WTC11 (cell line): ENCODE measurements at regions not wholly inside any gene's neighbourhood (a gene's known extent, or its start where the extent isn't known, plus 50 kb on each side); places are given as distances from the start of the nearest gene placed in this dataset.

Source experiments
- ATAC-seq: fragments of 200-7000 bp; cut with Tn5 transposase; 2 replicates; pipeline ENCODE4 v1.10.0; 2021; ENCODE audit warnings: mild to moderate bottlenecking, moderate library complexity
- CTCF ChIA-PET: fragments of 300-600 bp; sonication (Branson Sonifier 250); formaldehyde crosslinking; loops from one replicate; lab custom pipeline; 2021; ENCODE audit warnings: antibody characterized with exemption; lab: Charles Lee
- POLR2A ChIA-PET: fragments of 350-600 bp; sonication (Branson Sonifier 250); formaldehyde crosslinking; loops from one replicate; lab custom pipeline; 2021; ENCODE audit warnings: antibody characterized with exemption; lab: Charles Lee
- DNase-seq: peaks from one replicate; pipeline ENCODE4 v3.0.0; 2021; ENCODE audit warnings: low spot score
- H3K27ac Mint-ChIP-seq: 2 replicates; pipeline ENCODE4 v1.8.0; 2021; ENCODE audit warnings: mixed read lengths
- H3K27me3 Mint-ChIP-seq: 2 replicates; pipeline ENCODE4 v1.8.0; 2021; ENCODE audit warnings: low read depth, mild to moderate bottlenecking, moderate library complexity, mixed read lengths
- H3K36me3 Mint-ChIP-seq: 2 replicates; pipeline ENCODE4 v1.8.0; 2021; ENCODE audit warnings: mixed read lengths
- H3K4me1 Mint-ChIP-seq: 2 replicates; pipeline ENCODE4 v1.8.0; 2022; ENCODE audit warnings: mixed read lengths
- H3K4me3 Mint-ChIP-seq: 2 replicates; pipeline ENCODE4 v1.8.0; 2021; ENCODE audit warnings: mild to moderate bottlenecking, moderate library complexity, mixed read lengths
- H3K9me3 Mint-ChIP-seq: 2 replicates; pipeline ENCODE4 v1.8.0; 2021; ENCODE audit warnings: mixed read lengths
- ATF1 ChIP-seq: sonication (generic); formaldehyde crosslinking; IDR thresholded peaks from 2 replicates; pipeline ENCODE4 v1.8.1; 2023; ENCODE audit warnings: mild to moderate bottlenecking, moderate library complexity, missing genetic modification reagents
- ESRRA ChIP-seq: sonication (generic); formaldehyde crosslinking; IDR thresholded peaks from 2 replicates; pipeline ENCODE4 v1.8.1; 2022; ENCODE audit warnings: mild to moderate bottlenecking, missing genetic modification reagents, borderline replicate concordance
- FOXJ3 ChIP-seq: sonication (generic); formaldehyde crosslinking; IDR thresholded peaks from 2 replicates; pipeline ENCODE4 v1.9.0; 2021; ENCODE audit warnings: missing genetic modification reagents, mild to moderate bottlenecking, borderline replicate concordance
- GABPB1 ChIP-seq: sonication (generic); formaldehyde crosslinking; IDR thresholded peaks from 2 replicates; pipeline ENCODE4 v1.8.1; 2023; ENCODE audit warnings: mild to moderate bottlenecking, missing genetic modification reagents
- GRHL2 ChIP-seq: fragments of 250-450 bp; sonication (Bioruptor Pico); IDR thresholded peaks from 2 replicates; pipeline ENCODE4 v1.8.0; 2022; ENCODE audit warnings: mild to moderate bottlenecking, moderate library complexity; ENCODE audit not compliant: insufficient replicate concordance, severe bottlenecking
- GTF2I ChIP-seq: fragments of 250-450 bp; sonication (Bioruptor Pico); conservative IDR thresholded peaks from 2 replicates; pipeline ENCODE4 v1.4.0; 2021; ENCODE audit warnings: mild to moderate bottlenecking
- JUN ChIP-seq: sonication (generic); formaldehyde crosslinking; IDR thresholded peaks from 2 replicates; pipeline ENCODE4 v1.8.0; 2023; ENCODE audit warnings: mild to moderate bottlenecking, missing genetic modification reagents
- MYBL2 ChIP-seq: sonication (generic); formaldehyde crosslinking; IDR thresholded peaks from 2 replicates; pipeline ENCODE4 v1.8.1; 2023; ENCODE audit warnings: mild to moderate bottlenecking, moderate library complexity, missing genetic modification reagents
- NFATC4 ChIP-seq: fragments of 250-450 bp; sonication (Bioruptor Pico); IDR thresholded peaks from 2 replicates; pipeline ENCODE4 v1.9.0; 2021; ENCODE audit warnings: mild to moderate bottlenecking
- NR2C2 ChIP-seq: sonication (generic); formaldehyde crosslinking; IDR thresholded peaks from 2 replicates; pipeline ENCODE4 v1.8.0; 2022; ENCODE audit warnings: mild to moderate bottlenecking, missing genetic modification reagents
- TCF7 ChIP-seq: sonication (generic); formaldehyde crosslinking; IDR thresholded peaks from 2 replicates; pipeline ENCODE4 v1.8.0; 2022; ENCODE audit warnings: mild to moderate bottlenecking, low read depth, missing genetic modification reagents, moderate library complexity
- TP53 ChIP-seq: sonication (generic); formaldehyde crosslinking; IDR thresholded peaks from 2 replicates; pipeline ENCODE4 v1.8.1; 2023; ENCODE audit warnings: mild to moderate bottlenecking, missing genetic modification reagents
- ZBTB21 ChIP-seq: sonication (generic); formaldehyde crosslinking; IDR thresholded peaks from 2 replicates; pipeline ENCODE4 v1.8.1; 2023; ENCODE audit warnings: mild to moderate bottlenecking, missing genetic modification reagents, borderline replicate concordance
- TF ChIP-seq, protein P1 (sequence below): sonication (generic); formaldehyde crosslinking; IDR thresholded peaks from 2 replicates; pipeline ENCODE4 v1.8.0; 2023; ENCODE audit warnings: mild to moderate bottlenecking, missing genetic modification reagents
- TF ChIP-seq, protein P2 (sequence below): fragments of 250-450 bp; sonication (Bioruptor Pico); IDR thresholded peaks from 2 replicates; pipeline ENCODE4 v2.1.2; 2022; ENCODE audit warnings: mild to moderate bottlenecking, moderate library complexity
- TF ChIP-seq, protein P3 (sequence below): sonication (generic); formaldehyde crosslinking; IDR thresholded peaks from 2 replicates; pipeline ENCODE4 v1.8.1; 2023; ENCODE audit warnings: mild to moderate bottlenecking, missing genetic modification reagents
- TF ChIP-seq, protein P4 (sequence below): fragments of 250-450 bp; sonication (Bioruptor Pico); conservative IDR thresholded peaks from 2 replicates; pipeline ENCODE4 v1.9.0; 2021; ENCODE audit warnings: mild to moderate bottlenecking
- TF ChIP-seq, protein P5 (sequence below): sonication (generic); formaldehyde crosslinking; IDR thresholded peaks from 2 replicates; pipeline ENCODE4 v1.8.1; 2022; ENCODE audit warnings: low read depth, missing genetic modification reagents, borderline replicate concordance
- TF ChIP-seq, protein P6 (sequence below): sonication (generic); formaldehyde crosslinking; IDR thresholded peaks from 2 replicates; pipeline ENCODE4 v1.8.1; 2023; ENCODE audit warnings: mild to moderate bottlenecking, missing genetic modification reagents, moderate library complexity
- TF ChIP-seq, protein P7 (sequence below): sonication (generic); formaldehyde crosslinking; IDR thresholded peaks from 2 replicates; pipeline ENCODE4 v1.8.1; 2022; ENCODE audit warnings: mild to moderate bottlenecking, missing genetic modification reagents, moderate library complexity, borderline replicate concordance

DNA sequence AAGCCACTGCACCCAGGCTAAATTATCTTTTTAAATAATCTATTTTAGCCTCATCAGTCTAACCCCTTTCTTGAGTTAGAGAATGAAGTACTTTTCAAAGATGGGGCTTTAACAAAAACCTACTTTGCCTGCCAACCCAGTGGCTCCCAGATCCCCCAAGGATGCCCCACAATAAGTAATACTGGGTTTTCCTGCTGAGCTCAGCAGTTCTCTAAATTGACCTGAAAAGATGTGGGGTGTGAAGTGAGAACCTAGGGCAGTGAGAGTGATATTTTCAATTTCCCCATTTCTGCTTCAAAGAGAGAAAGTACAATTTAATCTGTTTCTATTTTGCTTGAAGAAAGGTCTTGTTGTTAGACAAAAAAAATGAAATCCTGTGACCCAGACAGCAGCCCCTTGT lies 318.5 kb upstream of the UMPS start:
- H3K4me1 Mint-ChIP-seq: peaks cover 3% of the 10 kb centered on the region; the same call in 1 of the 2 replicates
- ATAC-seq (no peak), DNase-seq (no peak)
- H3K9me3 Mint-ChIP-seq: no peaks in the 10 kb centered on the region
- POLR2A ChIA-PET: no interaction called here
- TF ChIP-seq MYBL2 (CRISPR knock-in tag) (no peak), GTF2I (CRISPR knock-in tag) (no peak), ATF1 (CRISPR knock-in tag) (no peak), GABPB1 (CRISPR knock-in tag) (no peak), NFATC4 (CRISPR knock-in tag) (no peak), JUN (CRISPR knock-in tag) (no peak)
- TF ChIP-seq, protein P1, sequence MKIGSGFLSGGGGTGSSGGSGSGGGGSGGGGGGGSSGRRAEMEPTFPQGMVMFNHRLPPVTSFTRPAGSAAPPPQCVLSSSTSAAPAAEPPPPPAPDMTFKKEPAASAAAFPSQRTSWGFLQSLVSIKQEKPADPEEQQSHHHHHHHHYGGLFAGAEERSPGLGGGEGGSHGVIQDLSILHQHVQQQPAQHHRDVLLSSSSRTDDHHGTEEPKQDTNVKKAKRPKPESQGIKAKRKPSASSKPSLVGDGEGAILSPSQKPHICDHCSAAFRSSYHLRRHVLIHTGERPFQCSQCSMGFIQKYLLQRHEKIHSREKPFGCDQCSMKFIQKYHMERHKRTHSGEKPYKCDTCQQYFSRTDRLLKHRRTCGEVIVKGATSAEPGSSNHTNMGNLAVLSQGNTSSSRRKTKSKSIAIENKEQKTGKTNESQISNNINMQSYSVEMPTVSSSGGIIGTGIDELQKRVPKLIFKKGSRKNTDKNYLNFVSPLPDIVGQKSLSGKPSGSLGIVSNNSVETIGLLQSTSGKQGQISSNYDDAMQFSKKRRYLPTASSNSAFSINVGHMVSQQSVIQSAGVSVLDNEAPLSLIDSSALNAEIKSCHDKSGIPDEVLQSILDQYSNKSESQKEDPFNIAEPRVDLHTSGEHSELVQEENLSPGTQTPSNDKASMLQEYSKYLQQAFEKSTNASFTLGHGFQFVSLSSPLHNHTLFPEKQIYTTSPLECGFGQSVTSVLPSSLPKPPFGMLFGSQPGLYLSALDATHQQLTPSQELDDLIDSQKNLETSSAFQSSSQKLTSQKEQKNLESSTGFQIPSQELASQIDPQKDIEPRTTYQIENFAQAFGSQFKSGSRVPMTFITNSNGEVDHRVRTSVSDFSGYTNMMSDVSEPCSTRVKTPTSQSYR (CRISPR knock-in tag): no peak
- TF ChIP-seq, all 79 proteins: peak for 0
- Mint-ChIP-seq H3K4me3 (no peak overlapping the region), H3K36me3 (no peaks in the 10 kb centered on the region), H3K27me3 (no peaks in the 10 kb centered on the region), H3K27ac (no peak overlapping the region)
- CTCF ChIA-PET: no interaction called here

DNA sequence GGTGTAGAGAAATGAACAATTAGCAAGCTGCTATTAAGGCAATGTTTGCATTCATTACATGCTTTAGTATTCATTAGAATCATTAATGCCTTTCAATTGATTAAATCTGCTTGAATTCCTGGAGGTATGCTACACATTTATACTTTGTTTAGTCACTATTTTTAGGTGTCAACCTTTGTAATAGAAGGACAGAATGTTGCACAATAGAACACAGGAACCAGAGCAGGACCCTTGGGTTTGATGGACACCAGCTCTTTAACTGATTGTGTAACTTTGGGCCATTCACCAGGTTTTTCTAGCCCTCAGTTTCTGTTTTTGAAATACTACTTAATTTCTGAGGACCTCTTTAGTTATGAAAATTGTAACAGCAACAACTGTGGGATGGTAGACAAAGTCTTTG lies 317.6 kb upstream of the UMPS start:
- Mint-ChIP-seq H3K27ac (no peak overlapping the region), H3K9me3 (no peaks in the 10 kb centered on the region), H3K36me3 (no peaks in the 10 kb centered on the region), H3K4me1 (peaks cover 3% of the 10 kb centered on the region; the same call in 1 of the 2 replicates), H3K4me3 (no peak overlapping the region), H3K27me3 (no peaks in the 10 kb centered on the region)
- DNase-seq (no peak), ATAC-seq (no peak)
- TF ChIP-seq NR2C2 (CRISPR knock-in tag) (no peak), TP53 (CRISPR knock-in tag) (no peak), FOXJ3 (no peak), GABPB1 (CRISPR knock-in tag) (no peak)
- TF ChIP-seq, protein P2, sequence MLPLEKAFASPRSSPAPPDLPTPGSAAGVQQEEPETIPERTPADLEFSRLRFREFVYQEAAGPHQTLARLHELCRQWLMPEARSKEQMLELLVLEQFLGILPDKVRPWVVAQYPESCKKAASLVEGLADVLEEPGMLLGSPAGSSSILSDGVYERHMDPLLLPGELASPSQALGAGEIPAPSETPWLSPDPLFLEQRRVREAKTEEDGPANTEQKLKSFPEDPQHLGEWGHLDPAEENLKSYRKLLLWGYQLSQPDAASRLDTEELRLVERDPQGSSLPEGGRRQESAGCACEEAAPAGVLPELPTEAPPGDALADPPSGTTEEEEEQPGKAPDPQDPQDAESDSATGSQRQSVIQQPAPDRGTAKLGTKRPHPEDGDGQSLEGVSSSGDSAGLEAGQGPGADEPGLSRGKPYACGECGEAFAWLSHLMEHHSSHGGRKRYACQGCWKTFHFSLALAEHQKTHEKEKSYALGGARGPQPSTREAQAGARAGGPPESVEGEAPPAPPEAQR (CRISPR knock-in tag): no peak
- CTCF ChIA-PET: no interaction called here
- POLR2A ChIA-PET: no interaction called here

DNA sequence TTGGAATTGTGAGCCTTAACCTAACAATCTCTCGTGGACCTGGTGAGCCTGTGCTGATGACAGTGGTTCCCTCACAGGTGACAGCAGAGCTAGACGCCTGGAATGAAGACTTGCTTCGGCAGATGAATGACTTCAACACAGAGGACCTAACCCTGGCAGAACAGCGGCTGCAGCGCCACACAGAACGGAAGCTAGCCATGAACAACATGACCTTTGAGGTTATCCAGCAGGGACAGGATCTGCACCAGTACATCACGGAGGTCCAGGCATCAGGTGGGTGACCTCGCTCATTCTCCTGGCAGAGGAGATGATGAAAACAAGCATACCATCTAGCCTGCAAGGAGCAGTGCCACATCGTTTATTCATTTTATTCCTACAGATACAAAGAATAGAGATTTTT lies 316.9 kb upstream of the UMPS start:
- no peaks in the 10 kb centered on the region for H3K9me3 Mint-ChIP-seq
- H3K4me3 Mint-ChIP-seq: no peak overlapping the region
- peaks cover 3% of the 10 kb centered on the region; the same call in 1 of the 2 replicates for H3K4me1 Mint-ChIP-seq
- H3K27ac Mint-ChIP-seq: no peak overlapping the region
- no peaks in the 10 kb centered on the region for H3K27me3 Mint-ChIP-seq
- H3K36me3 Mint-ChIP-seq: no peaks in the 10 kb centered on the region
- DNase-seq (no peak), ATAC-seq (no peak)
- ChIA-PET POLR2A (no interaction called here), CTCF (no interaction called here)
- TF ChIP-seq, protein P3, sequence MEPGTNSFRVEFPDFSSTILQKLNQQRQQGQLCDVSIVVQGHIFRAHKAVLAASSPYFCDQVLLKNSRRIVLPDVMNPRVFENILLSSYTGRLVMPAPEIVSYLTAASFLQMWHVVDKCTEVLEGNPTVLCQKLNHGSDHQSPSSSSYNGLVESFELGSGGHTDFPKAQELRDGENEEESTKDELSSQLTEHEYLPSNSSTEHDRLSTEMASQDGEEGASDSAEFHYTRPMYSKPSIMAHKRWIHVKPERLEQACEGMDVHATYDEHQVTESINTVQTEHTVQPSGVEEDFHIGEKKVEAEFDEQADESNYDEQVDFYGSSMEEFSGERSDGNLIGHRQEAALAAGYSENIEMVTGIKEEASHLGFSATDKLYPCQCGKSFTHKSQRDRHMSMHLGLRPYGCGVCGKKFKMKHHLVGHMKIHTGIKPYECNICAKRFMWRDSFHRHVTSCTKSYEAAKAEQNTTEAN (CRISPR knock-in tag): no peak
- TF ChIP-seq ZBTB21 (CRISPR knock-in tag) (no peak), TCF7 (CRISPR knock-in tag) (no peak), ESRRA (no peak), GRHL2 (CRISPR knock-in tag) (no peak)
- TF ChIP-seq, protein P4, sequence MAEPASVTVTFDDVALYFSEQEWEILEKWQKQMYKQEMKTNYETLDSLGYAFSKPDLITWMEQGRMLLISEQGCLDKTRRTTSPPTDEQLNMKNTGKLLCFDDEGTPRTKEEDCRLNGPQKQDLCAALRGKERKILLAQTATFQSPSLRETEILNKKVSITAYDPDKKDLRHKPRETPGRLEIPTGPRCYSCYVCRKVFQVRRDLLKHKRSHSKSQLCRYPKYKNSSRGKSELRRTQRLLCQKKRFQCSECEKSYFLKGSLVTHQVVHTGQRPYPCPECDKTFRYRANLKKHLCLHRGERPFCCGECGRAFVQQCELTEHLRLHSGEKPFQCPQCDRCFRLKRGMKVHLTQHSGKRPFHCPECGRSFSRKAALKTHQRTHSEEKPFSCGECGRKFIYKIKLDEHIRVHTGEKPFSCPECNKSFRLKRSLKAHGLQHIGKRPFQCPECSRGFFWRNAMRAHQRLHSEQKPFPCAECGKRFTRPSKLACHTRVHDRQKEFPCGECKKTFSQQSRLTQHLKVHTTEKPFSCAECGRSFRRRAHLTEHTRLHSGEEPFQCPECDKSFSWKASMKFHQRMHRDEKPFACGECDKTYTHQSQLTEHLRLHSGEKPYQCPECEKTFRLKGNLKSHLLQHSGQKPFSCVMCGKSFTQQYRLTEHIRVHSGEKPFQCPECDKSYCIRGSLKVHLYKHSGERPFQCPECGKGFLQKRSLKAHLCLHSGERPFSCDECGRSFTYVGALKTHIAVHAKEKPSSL (CRISPR knock-in tag): no peak
- TF ChIP-seq, protein P5, sequence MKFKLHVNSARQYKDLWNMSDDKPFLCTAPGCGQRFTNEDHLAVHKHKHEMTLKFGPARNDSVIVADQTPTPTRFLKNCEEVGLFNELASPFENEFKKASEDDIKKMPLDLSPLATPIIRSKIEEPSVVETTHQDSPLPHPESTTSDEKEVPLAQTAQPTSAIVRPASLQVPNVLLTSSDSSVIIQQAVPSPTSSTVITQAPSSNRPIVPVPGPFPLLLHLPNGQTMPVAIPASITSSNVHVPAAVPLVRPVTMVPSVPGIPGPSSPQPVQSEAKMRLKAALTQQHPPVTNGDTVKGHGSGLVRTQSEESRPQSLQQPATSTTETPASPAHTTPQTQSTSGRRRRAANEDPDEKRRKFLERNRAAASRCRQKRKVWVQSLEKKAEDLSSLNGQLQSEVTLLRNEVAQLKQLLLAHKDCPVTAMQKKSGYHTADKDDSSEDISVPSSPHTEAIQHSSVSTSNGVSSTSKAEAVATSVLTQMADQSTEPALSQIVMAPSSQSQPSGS (CRISPR knock-in tag): no peak
- TF ChIP-seq, protein P6, sequence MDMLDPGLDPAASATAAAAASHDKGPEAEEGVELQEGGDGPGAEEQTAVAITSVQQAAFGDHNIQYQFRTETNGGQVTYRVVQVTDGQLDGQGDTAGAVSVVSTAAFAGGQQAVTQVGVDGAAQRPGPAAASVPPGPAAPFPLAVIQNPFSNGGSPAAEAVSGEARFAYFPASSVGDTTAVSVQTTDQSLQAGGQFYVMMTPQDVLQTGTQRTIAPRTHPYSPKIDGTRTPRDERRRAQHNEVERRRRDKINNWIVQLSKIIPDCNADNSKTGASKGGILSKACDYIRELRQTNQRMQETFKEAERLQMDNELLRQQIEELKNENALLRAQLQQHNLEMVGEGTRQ (CRISPR knock-in tag): no peak
- TF ChIP-seq, protein P7, sequence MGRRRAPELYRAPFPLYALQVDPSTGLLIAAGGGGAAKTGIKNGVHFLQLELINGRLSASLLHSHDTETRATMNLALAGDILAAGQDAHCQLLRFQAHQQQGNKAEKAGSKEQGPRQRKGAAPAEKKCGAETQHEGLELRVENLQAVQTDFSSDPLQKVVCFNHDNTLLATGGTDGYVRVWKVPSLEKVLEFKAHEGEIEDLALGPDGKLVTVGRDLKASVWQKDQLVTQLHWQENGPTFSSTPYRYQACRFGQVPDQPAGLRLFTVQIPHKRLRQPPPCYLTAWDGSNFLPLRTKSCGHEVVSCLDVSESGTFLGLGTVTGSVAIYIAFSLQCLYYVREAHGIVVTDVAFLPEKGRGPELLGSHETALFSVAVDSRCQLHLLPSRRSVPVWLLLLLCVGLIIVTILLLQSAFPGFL (CRISPR knock-in tag): no peak
